ENCODE measurements at regions not wholly inside any gene's neighbourhood (a gene's known extent, or its start where the extent isn't known, plus 50 kb on each side); places are given as distances from the start of the nearest gene placed in this dataset.

DNA sequence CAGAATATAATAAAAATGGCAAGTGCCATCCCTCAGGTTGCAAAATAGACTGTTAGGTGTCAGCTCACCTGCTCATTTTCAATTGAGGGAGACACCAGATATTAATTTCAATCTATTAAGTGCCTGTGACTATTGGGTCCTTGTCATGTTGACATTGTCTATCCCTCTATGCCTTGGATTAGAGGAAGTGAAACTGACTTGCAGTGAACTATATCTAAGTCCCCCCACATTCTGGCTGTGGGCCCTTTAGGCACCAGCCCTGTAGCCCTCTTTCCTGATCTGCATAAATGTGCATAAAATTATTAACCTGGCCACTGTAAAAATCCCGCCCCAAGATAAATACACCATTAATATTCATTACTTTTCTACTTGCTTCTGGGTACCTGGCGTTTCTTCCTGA lies 293.0 kb upstream of the CLNK start:
- peaks cover 9% of the 10 kb centered on the region for H3K9me3 Mint-ChIP-seq
- H3K27ac Mint-ChIP-seq, result no peak overlapping the region
- no peak for DNase-seq
- no peaks in the 10 kb centered on the region for H3K36me3 Mint-ChIP-seq (ENCODE audit: low read depth)
- H3K4me3 Mint-ChIP-seq, result no peak overlapping the region
- intact Hi-C loops (cut with micrococcal nuclease), result no loop called here
- H3K27me3 Mint-ChIP-seq, result no peaks in the 10 kb centered on the region
- H3K4me1 Mint-ChIP-seq, result peaks cover 2% of the 10 kb centered on the region

- DNase-seq, result no peak
- no peak overlapping the region for H3K27ac Mint-ChIP-seq
- H3K9me3 Mint-ChIP-seq, result peaks cover 9% of the 10 kb centered on the region
- no peak overlapping the region for H3K4me3 Mint-ChIP-seq
- no peaks in the 10 kb centered on the region for H3K4me1 Mint-ChIP-seq
- no peaks in the 10 kb centered on the region for H3K36me3 Mint-ChIP-seq (ENCODE audit: low read depth)
- intact Hi-C loops (cut with micrococcal nuclease), result no loop called here
- no peaks in the 10 kb centered on the region for H3K27me3 Mint-ChIP-seq
Observed at GRCh38 chr4:10974371-10974770, 289.8 kb upstream of the CLNK start.

GRCh38 chr4:10973686-10974085 lies 289.1 kb upstream of the CLNK start:
- intact Hi-C loops (cut with micrococcal nuclease), result no loop called here
- Mint-ChIP-seq H3K27ac (no peak overlapping the region), H3K4me3 (no peak overlapping the region), H3K27me3 (no peaks in the 10 kb centered on the region), H3K36me3 (ENCODE audit: low read depth) (no peaks in the 10 kb centered on the region), H3K4me1 (no peaks in the 10 kb centered on the region), H3K9me3 (peaks cover 9% of the 10 kb centered on the region)
- no peak for DNase-seq

- intact Hi-C loops (cut with micrococcal nuclease), result no loop called here
- H3K27ac Mint-ChIP-seq, result no peak overlapping the region
- H3K4me3 Mint-ChIP-seq, result no peak overlapping the region
- no peaks in the 10 kb centered on the region for H3K4me1 Mint-ChIP-seq
- H3K36me3 Mint-ChIP-seq (ENCODE audit: low read depth), result no peaks in the 10 kb centered on the region
- DNase-seq, result no peak
- no peaks in the 10 kb centered on the region for H3K27me3 Mint-ChIP-seq
- peaks cover 9% of the 10 kb centered on the region for H3K9me3 Mint-ChIP-seq
Observed at GRCh38 chr4:10971800-10972401, 287.3 kb upstream of the CLNK start.

GRCh38 chr4:10965196-10965595 lies 280.6 kb upstream of the CLNK start:
- DNase-seq, result no peak
- no peak overlapping the region for H3K4me3 Mint-ChIP-seq
- H3K36me3 Mint-ChIP-seq (ENCODE audit: low read depth), result no peaks in the 10 kb centered on the region
- no peaks in the 10 kb centered on the region for H3K4me1 Mint-ChIP-seq
- peaks cover 9% of the 10 kb centered on the region for H3K9me3 Mint-ChIP-seq
- intact Hi-C loops (cut with micrococcal nuclease), result no loop called here
- H3K27ac Mint-ChIP-seq, result no peak overlapping the region
- H3K27me3 Mint-ChIP-seq, result no peaks in the 10 kb centered on the region

- intact Hi-C loops (cut with micrococcal nuclease), result no loop called here
- no peaks in the 10 kb centered on the region for H3K4me1 Mint-ChIP-seq
- H3K4me3 Mint-ChIP-seq, result no peak overlapping the region
- no peaks in the 10 kb centered on the region for H3K36me3 Mint-ChIP-seq (ENCODE audit: low read depth)
- H3K27ac Mint-ChIP-seq, result no peak overlapping the region
- H3K27me3 Mint-ChIP-seq, result no peaks in the 10 kb centered on the region
- H3K9me3 Mint-ChIP-seq, result peaks cover 9% of the 10 kb centered on the region
- DNase-seq, result no peak
Observed at GRCh38 chr4:10963958-10964703, 279.6 kb upstream of the CLNK start.

- H3K4me3 Mint-ChIP-seq, result no peak overlapping the region
- no peaks in the 10 kb centered on the region for H3K4me1 Mint-ChIP-seq
- no peak overlapping the region for H3K27ac Mint-ChIP-seq
- DNase-seq, result no peak
- intact Hi-C loops (cut with micrococcal nuclease), result no loop called here
- peaks cover 9% of the 10 kb centered on the region for H3K9me3 Mint-ChIP-seq
- H3K27me3 Mint-ChIP-seq, result peaks cover 4% of the 10 kb centered on the region
- H3K36me3 Mint-ChIP-seq (ENCODE audit: low read depth), result no peaks in the 10 kb centered on the region
Observed at GRCh38 chr4:10963241-10963640, 278.7 kb upstream of the CLNK start.

DNA sequence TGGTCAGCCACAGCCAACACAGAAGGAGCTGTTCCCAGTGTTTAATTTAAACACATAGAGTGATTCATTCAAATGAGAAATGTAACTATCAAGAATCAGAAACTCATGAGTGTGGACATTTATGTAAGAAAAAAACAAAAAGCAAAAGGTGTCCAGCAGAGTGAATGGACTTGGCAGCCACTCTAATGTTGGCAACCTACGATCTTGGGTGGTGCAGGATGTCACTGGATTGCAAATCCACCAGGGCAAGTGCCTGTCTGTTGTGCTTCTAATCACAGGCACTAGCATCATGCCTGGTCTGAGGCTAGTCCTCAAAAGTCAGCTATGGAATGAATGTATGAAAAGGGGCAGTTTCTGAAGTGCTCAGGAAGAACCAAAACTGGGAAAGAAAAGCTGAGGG lies 277.7 kb upstream of the CLNK start:
- Mint-ChIP-seq H3K4me3 (no peak overlapping the region), H3K27me3 (peaks cover 7% of the 10 kb centered on the region)

DNA sequence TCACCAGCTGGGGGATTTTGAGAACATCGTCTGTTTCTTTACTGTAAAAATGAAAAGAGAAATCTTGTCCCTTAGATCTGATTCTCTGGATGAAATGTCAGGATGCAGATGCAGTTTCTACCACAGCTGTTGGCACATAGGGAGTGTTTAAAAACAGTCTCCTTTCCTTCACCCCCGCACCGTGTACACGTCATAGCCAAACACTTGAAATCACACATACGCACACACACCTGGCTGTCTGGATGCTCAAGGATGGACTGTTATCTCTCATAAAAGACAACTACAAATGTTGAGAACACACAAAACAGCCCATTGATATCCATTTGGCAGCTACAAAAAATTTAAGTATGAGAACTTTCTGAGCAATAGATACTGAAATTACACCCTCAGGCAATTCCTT lies 275.8 kb upstream of the CLNK start:
- H3K27ac Mint-ChIP-seq, result no peak overlapping the region
- peaks cover 9% of the 10 kb centered on the region for H3K9me3 Mint-ChIP-seq
- no peak overlapping the region for H3K4me3 Mint-ChIP-seq
- intact Hi-C loops (cut with micrococcal nuclease), result no loop called here
- no peaks in the 10 kb centered on the region for H3K4me1 Mint-ChIP-seq
- H3K27me3 Mint-ChIP-seq, result peaks cover 9% of the 10 kb centered on the region
- DNase-seq, result no peak
- no peaks in the 10 kb centered on the region for H3K36me3 Mint-ChIP-seq (ENCODE audit: low read depth)

More for the DNA sequence above, 277.7 kb upstream of the CLNK start:
- Mint-ChIP-seq H3K4me1 (no peaks in the 10 kb centered on the region), H3K9me3 (peaks cover 9% of the 10 kb centered on the region), H3K27ac (no peak overlapping the region), H3K36me3 (ENCODE audit: low read depth) (no peaks in the 10 kb centered on the region)
- intact Hi-C loops (cut with micrococcal nuclease), result no loop called here
- DNase-seq, result no peak

DNA sequence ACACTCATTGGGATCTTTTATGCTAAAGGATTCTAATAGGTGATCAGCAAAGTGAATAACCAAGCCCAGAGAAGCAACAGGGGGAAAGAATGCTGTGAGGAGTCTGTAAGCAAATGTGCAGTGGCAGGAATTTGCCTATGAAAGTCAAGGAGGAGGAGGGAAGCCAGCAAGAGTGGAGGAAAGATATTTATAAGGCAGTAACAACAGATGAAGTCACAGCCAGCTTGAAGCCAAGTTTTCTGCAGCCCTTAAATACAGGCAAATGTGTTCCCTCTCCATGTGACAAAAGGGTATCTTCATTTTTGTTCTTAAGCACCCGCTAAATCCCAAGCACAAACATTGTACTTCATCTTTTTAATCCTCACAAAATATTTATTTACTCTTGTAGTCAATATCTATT lies 275.0 kb upstream of the CLNK start:
- Mint-ChIP-seq H3K4me1 (peaks cover 5% of the 10 kb centered on the region), H3K4me3 (no peak overlapping the region), H3K27ac (no peak overlapping the region), H3K36me3 (ENCODE audit: low read depth) (no peaks in the 10 kb centered on the region), H3K9me3 (peaks cover 9% of the 10 kb centered on the region), H3K27me3 (peaks cover 9% of the 10 kb centered on the region)
- no peak for DNase-seq
- intact Hi-C loops (cut with micrococcal nuclease), result no loop called here

DNA sequence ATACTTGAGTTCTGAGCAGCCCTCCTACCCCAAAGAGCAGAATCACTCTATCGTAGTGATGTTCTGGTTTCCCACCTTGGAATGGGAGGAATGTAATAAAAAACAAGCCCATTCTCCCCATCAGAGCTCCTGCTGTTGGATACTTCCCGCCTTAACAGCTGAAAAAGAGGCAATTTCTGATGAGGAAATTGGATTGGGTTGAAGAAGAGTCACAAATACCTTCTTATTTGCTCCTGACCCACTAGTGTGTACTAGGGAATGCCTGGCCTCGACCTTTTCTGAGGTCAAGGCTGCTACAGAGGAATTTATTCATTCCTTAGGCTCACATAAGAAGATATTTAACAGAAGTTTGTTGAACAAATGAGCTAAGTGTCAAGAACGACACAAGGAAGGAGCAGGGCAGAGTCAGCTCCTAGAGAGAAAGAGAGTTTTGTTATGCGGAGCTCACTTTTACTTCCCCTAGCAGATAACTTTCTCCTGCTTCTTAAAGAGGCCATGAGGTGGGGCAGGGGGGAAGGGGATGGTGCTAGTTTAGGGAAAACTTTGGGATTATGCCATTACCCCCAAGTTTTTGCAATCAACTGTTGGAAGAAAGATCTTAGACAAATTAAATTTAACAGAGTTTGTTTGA lies 273.8 kb upstream of the CLNK start:
- intact Hi-C loops (cut with micrococcal nuclease), result no loop called here
- H3K4me3 Mint-ChIP-seq, result no peak overlapping the region
- peaks cover 2% of the 10 kb centered on the region for H3K9me3 Mint-ChIP-seq
- H3K36me3 Mint-ChIP-seq (ENCODE audit: low read depth), result no peaks in the 10 kb centered on the region
- peaks cover 9% of the 10 kb centered on the region for H3K27me3 Mint-ChIP-seq
- no peak overlapping the region for H3K27ac Mint-ChIP-seq
- DNase-seq, result no peak
- peaks cover 9% of the 10 kb centered on the region for H3K4me1 Mint-ChIP-seq

- intact Hi-C loops (cut with micrococcal nuclease), result loop anchor here (5.0 kb wide), 2 partner anchors 54 to 139 kb away; no protein-coding TSS in a partner anchor
- H3K27me3 Mint-ChIP-seq, result peaks cover 9% of the 10 kb centered on the region
- H3K27ac Mint-ChIP-seq, result no peak overlapping the region
- DNase-seq, result no peak
- no peaks in the 10 kb centered on the region for H3K36me3 Mint-ChIP-seq (ENCODE audit: low read depth)
- H3K9me3 Mint-ChIP-seq, result no peaks in the 10 kb centered on the region
- H3K4me3 Mint-ChIP-seq, result no peak overlapping the region
- peaks cover 9% of the 10 kb centered on the region for H3K4me1 Mint-ChIP-seq
Observed at GRCh38 chr4:10951306-10951705, 266.7 kb upstream of the CLNK start.

DNA sequence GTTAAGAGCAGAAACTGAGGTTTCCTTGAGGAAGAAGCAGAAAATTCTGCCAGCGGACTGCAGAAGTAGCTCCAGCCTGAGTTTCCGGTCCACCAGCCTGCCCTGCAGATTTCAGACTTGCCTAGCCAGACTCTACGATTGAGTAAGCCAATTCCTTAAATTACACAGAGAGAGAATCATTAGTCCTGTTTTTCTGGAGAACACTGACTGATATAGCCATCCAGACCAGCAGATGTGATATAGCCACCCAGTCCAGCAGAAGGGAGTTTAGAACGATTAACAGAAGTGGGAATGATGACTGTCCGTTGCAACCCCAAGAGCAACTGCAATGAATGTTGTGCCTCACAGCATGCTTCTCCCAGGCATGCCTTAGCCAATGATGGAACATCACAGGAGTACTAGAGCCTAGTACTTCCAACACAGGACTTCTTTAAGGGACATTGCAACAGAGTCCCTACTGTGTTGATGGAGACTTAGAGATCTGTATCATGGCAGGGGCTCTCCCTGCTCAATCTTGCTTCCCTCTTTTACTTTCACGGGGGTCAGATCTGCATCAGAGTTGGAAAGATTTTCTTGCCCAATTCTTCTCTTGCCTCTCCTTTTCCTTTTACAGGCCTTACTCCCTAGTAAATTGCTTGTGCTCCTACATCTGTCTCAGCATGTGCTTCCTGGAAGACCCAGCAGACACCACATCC lies 264.6 kb upstream of the CLNK start:
- H3K9me3 Mint-ChIP-seq, result no peaks in the 10 kb centered on the region
- intact Hi-C loops (cut with micrococcal nuclease), result no loop called here

GRCh38 chr4:10947898-10948297 lies 263.3 kb upstream of the CLNK start:
- H3K4me3 Mint-ChIP-seq, result no peak overlapping the region
- H3K36me3 Mint-ChIP-seq (ENCODE audit: low read depth), result no peaks in the 10 kb centered on the region
- peaks cover 4% of the 10 kb centered on the region for H3K9me3 Mint-ChIP-seq
- no peaks in the 10 kb centered on the region for H3K4me1 Mint-ChIP-seq
- no peak for DNase-seq
- H3K27ac Mint-ChIP-seq, result no peak overlapping the region
- peaks cover 9% of the 10 kb centered on the region for H3K27me3 Mint-ChIP-seq
- intact Hi-C loops (cut with micrococcal nuclease), result no loop called here

More for the DNA sequence above, 264.6 kb upstream of the CLNK start:
- Mint-ChIP-seq H3K4me3 (no peak overlapping the region), H3K36me3 (ENCODE audit: low read depth) (no peaks in the 10 kb centered on the region), H3K27ac (no peak overlapping the region), H3K27me3 (peaks cover 9% of the 10 kb centered on the region), H3K4me1 (peaks cover 2% of the 10 kb centered on the region)
- DNase-seq, result no peak

All from activated CD4-positive, alpha-beta T cell treated with anti-CD3 and anti-CD28 coated beads, Interleukin-2, amount 10 ng/mL, durations not matched to agents 24 days and 14 days (primary cell).